Endodermal cell (in vitro differentiated cells): ENCODE measurements at regions not wholly inside any gene's neighbourhood (a gene's known extent, or its start where the extent isn't known, plus 50 kb on each side); places are given as distances from the start of the nearest gene placed in this dataset.
A peak's percentile ranks its signal among the peaks of the same experiment; 100 is the strongest.
"Not testable (repeated sequence)": the region's sequence is repeated elsewhere in the genome, so short reads cannot be mapped to it uniquely, and the experiment has no call there.

Source experiments
- DNase-seq: peaks from one replicate; pipeline ENCODE4 v3.0.0-alpha.2; 2017
- H3K27ac ChIP-seq: 2 replicates; pipeline ENCODE4 v1.5.1; 2013; ENCODE audit warnings: mild to moderate bottlenecking, low read depth, low read length, moderate library complexity
- H3K27me3 ChIP-seq: 2 replicates; pipeline ENCODE4 v1.6.1; 2013; ENCODE audit warnings: mild to moderate bottlenecking, low read length, moderate library complexity; ENCODE audit not compliant: insufficient read depth, control insufficient read depth, poor library complexity, severe bottlenecking
- H3K36me3 ChIP-seq: 2 replicates; pipeline ENCODE4 v1.7.0; 2013; ENCODE audit warnings: mild to moderate bottlenecking, low read length, moderate library complexity; ENCODE audit not compliant: control insufficient read depth, insufficient read depth
- H3K4me1 ChIP-seq: one replicate; pipeline ENCODE4 v1.7.0; 2013; ENCODE audit warnings: low read length; ENCODE audit not compliant: control insufficient read depth, insufficient read depth
- H3K4me3 ChIP-seq: 2 replicates; pipeline ENCODE4 v1.5.1; 2013; ENCODE audit warnings: mild to moderate bottlenecking, low read length, moderate library complexity
- H3K9ac ChIP-seq: 2 replicates; pipeline ENCODE4 v1.6.1; 2013; ENCODE audit warnings: mild to moderate bottlenecking, low read length, moderate library complexity; ENCODE audit not compliant: poor library complexity, severe bottlenecking; ENCODE audit errors: extremely low read depth
- H3K9me3 ChIP-seq: 2 replicates; pipeline ENCODE4 v1.6.1; 2013; ENCODE audit warnings: mild to moderate bottlenecking, low read length, moderate library complexity; ENCODE audit not compliant: control insufficient read depth
- H3K27ac Mint-ChIP-seq: 2 replicates; pipeline ENCODE4 v1.8.0; 2020; ENCODE audit warnings: mixed read lengths
- H3K27me3 Mint-ChIP-seq: 2 replicates; pipeline ENCODE4 v1.8.0; 2021; ENCODE audit warnings: mild to moderate bottlenecking, mixed read lengths; ENCODE audit not compliant: insufficient read depth
- H3K36me3 Mint-ChIP-seq: 2 replicates; pipeline ENCODE4 v1.8.0; 2020; ENCODE audit warnings: low read depth, mixed read lengths
- H3K4me1 Mint-ChIP-seq: 2 replicates; pipeline ENCODE4 v1.8.0; 2020; ENCODE audit warnings: mixed read lengths
- H3K4me3 Mint-ChIP-seq: 2 replicates; pipeline ENCODE4 v1.8.0; 2020; ENCODE audit warnings: mild to moderate bottlenecking, moderate library complexity, mixed read lengths
- H3K9me3 Mint-ChIP-seq: 2 replicates; pipeline ENCODE4 v1.8.0; 2020; ENCODE audit warnings: mild to moderate bottlenecking, mixed read lengths
- WGBS, 2 experiments: methylation state at CpG; one replicate each; pipeline versions ENCODE4 v1.1.5 to v1.1.7; 2013; ENCODE audit warnings: missing lambda C conversion rate in 2 of 2, mixed read lengths in 1 of 2; ENCODE audit not compliant: insufficient coverage in 1 of 2, insufficient read length in 1 of 2; 5-methylcytosine and 5-hydroxymethylcytosine counted together
- TF ChIP-seq, protein P1 (sequence below): fragments of 200-600 bp; sonication (generic); conservative IDR thresholded peaks from 2 replicates; pipeline ENCODE4 v1.5.0; 2021; ENCODE audit warnings: antibody characterized with exemption, mild to moderate bottlenecking

DNA sequence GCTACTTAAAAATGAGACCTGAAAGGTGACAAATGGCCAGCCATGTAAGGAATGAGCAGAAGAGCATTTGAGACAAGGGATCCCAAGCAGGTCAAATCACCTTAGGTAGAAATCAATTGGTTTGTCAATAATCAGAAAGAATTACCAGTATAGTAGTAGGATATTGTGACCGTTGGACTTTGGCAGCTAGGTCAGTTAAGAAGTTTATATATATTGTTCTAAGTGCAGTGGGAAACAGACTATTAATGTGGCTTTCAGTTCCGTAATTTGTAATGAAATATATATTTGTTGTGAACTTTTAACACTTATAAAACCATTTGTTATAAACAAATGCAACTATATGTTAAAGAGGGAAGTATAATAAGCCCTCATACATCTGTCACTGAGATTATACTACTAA, 807.9 kb upstream of the SPRY2 start:
- TF ChIP-seq, protein P1, sequence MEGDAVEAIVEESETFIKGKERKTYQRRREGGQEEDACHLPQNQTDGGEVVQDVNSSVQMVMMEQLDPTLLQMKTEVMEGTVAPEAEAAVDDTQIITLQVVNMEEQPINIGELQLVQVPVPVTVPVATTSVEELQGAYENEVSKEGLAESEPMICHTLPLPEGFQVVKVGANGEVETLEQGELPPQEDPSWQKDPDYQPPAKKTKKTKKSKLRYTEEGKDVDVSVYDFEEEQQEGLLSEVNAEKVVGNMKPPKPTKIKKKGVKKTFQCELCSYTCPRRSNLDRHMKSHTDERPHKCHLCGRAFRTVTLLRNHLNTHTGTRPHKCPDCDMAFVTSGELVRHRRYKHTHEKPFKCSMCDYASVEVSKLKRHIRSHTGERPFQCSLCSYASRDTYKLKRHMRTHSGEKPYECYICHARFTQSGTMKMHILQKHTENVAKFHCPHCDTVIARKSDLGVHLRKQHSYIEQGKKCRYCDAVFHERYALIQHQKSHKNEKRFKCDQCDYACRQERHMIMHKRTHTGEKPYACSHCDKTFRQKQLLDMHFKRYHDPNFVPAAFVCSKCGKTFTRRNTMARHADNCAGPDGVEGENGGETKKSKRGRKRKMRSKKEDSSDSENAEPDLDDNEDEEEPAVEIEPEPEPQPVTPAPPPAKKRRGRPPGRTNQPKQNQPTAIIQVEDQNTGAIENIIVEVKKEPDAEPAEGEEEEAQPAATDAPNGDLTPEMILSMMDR, result no peak

DNA sequence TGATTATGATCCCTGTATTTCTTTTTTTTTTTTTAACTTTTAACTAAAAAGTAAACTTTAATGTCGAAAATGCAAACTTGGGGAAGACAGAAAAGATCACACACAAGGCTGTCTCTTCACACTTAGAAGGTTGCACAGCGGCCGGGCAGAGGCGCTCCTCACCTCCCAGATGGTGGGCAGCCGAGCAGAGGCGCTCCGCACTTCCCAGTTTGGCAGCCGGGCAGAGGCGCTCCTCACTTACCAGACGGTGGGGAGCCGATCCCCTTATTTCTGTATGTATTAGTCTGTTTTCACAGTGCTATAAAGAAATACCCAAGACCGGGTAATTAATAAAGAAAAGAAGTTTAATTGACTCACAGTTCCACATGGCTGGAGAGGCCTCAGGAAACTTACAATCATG, 805.6 kb upstream of the SPRY2 start:
- WGBS, 2 experiments, result 93 to 98% methylated on average over 7 to 12 of the region's 12 CpGs
- H3K27me3 ChIP-seq, result not testable (repeated sequence)

More for the DNA sequence above, 807.9 kb upstream of the SPRY2 start:
- no peak overlapping the region for H3K9ac ChIP-seq
- no peaks in the 10 kb centered on the region for H3K4me1 ChIP-seq
- no peaks in the 10 kb centered on the region for H3K27me3 ChIP-seq
- Mint-ChIP-seq H3K36me3 (peaks cover 14% of the 10 kb centered on the region), H3K4me3 (no peak overlapping the region), H3K9me3 (peaks cover 25% of the 10 kb centered on the region), H3K4me1 (peaks cover 6% of the 10 kb centered on the region), H3K27ac (no peak overlapping the region), H3K27me3 (no peaks in the 10 kb centered on the region)
- H3K9me3 ChIP-seq, result peaks cover 40% of the 10 kb centered on the region
- H3K36me3 ChIP-seq, result no peaks in the 10 kb centered on the region
- H3K4me3 ChIP-seq, result no peak overlapping the region
- DNase-seq, result no peak
- WGBS, 2 experiments, result 85 to 89% methylated on average over 1 of the region's 2 CpGs
- H3K27ac ChIP-seq, result no peak overlapping the region

DNA sequence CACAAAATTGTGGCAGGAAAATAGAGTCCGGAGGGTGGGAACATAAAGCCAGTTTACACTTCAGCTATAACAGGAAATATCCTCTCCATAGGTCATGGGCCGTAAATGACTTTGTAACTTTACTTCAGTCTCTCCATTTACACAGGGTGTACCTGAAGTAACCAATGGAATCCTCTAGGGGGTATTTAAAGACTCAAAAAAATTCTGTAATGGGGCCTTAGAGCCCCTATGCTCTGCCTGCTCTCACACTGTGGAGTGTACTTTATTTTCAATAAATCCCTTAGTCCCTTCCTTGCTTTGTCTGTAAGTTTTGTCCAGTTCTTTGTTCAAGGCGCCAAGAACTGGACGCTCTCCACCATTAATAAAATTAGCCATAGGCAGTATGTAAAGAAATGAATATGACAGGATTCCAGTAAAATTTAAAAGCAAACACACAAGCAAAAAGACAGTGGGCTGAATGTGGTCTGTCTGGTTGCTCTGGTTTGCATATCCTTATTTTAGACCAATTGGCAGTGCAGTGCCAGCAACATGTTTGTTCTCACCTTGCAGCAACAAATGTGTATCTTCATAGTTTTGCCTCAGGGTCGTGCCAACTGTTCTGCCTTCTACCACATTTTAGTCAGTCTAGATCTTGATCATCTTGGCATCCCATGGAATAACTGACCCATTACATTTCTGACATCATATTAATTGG, 801.5 kb upstream of the SPRY2 start:
- Histone ChIP-seq H3K9me3 (peaks cover 44% of the 10 kb centered on the region), H3K9ac (no peak overlapping the region), H3K27me3 (no peaks in the 10 kb centered on the region), H3K27ac (no peak overlapping the region), H3K36me3 (no peaks in the 10 kb centered on the region), H3K4me3 (no peak overlapping the region), H3K4me1 (peaks cover 7% of the 10 kb centered on the region)
- Mint-ChIP-seq H3K9me3 (peaks cover 26% of the 10 kb centered on the region), H3K4me1 (peaks cover 28% of the 10 kb centered on the region), H3K36me3 (peaks cover 17% of the 10 kb centered on the region), H3K27ac (peak overlapping the region; percentile 31), H3K27me3 (no peaks in the 10 kb centered on the region), H3K4me3 (no peak overlapping the region)
- DNase-seq, result no peak
- TF ChIP-seq, protein P1, result peak; percentile 58
- 91 to 100% methylated on average over 1 to 5 of the region's 5 CpGs for WGBS, 2 experiments

More for the DNA sequence above, 805.6 kb upstream of the SPRY2 start:
- DNase-seq, H3K4me3 Mint-ChIP-seq, H3K4me1 ChIP-seq, H3K27ac Mint-ChIP-seq, H3K27me3 Mint-ChIP-seq, H3K9ac ChIP-seq, H3K27ac ChIP-seq, H3K36me3 ChIP-seq: not testable (repeated sequence)
- peaks cover 40% of the 10 kb centered on the region for H3K9me3 ChIP-seq
- H3K9me3 Mint-ChIP-seq, result peaks cover 27% of the 10 kb centered on the region
- H3K36me3 Mint-ChIP-seq, result peaks cover 14% of the 10 kb centered on the region
- peak overlapping the region; percentile 61 for H3K4me3 ChIP-seq
- peaks cover 15% of the 10 kb centered on the region for H3K4me1 Mint-ChIP-seq
